Adrenal gland (tissue), 9 donors: ENCODE measurements at regions not wholly inside any gene's neighbourhood (a gene's known extent, or its start where the extent isn't known, plus 50 kb on each side); places are given as distances from the start of the nearest gene placed in this dataset.
"Not testable (repeated sequence)": the region's sequence is repeated elsewhere in the genome, so short reads cannot be mapped to it uniquely, and the experiment has no call there.

Experiments
- DNase-seq, 7 donors: peaks; one replicate each; pipeline ENCODE4 v3.0.0-alpha.2; 2019 to 2020
- H3K27ac ChIP-seq, 5 donors: fragments of 200-600 bp; sonication (generic) in 4 of 5; 1 replicate in 3 of 5; 2 replicates in 2 of 5; pipeline versions ENCODE4 v1.5.1 to v1.8.0; 2016 to 2020; ENCODE audit warnings: mild to moderate bottlenecking in 1 of 5
- H3K27me3 ChIP-seq: fragments of 200-600 bp; 2 replicates; pipeline ENCODE4 v1.8.0; 2021
- H3K36me3 ChIP-seq, 2 donors: fragments of 200-600 bp; replicated peaks in 1 of 2; 1 replicate in 1 of 2; 2 replicates in 1 of 2; pipeline versions ENCODE4 v1.5.1 to v1.8.0; 2018 to 2022
- H3K4me1 ChIP-seq, 2 donors: fragments of 200-600 bp; replicated peaks in 1 of 2; 1 replicate in 1 of 2; 2 replicates in 1 of 2; pipeline versions ENCODE4 v1.5.1 to v1.8.0; 2018 to 2021
- H3K4me3 ChIP-seq, 4 donors: fragments of 200-600 bp; sonication (generic) in 3 of 4; one replicate each; pipeline ENCODE4 v1.5.1; 2016 to 2018
- H3K9me3 ChIP-seq, 3 donors: fragments of 200-600 bp; sonication (generic) in 1 of 3; replicated peaks in 1 of 3; 1 replicate in 2 of 3; 2 replicates in 1 of 3; pipeline versions ENCODE4 v1.5.1 to v1.8.0; 2016 to 2021
- POLR2A ChIP-seq, 2 donors: fragments of 450-650 bp; IDR thresholded peaks; one replicate each; pipeline ENCODE4 v1.6.1; 2017; ENCODE audit warnings: antibody characterized with exemption in 2 of 2, mild to moderate bottlenecking in 2 of 2, moderate library complexity in 1 of 2
- WGBS, 4 donors: extraction: QIAGEN DNeasy Blood & Tissue Kit in 2 of 4; methylation state at CpG; one replicate each; pipeline versions ENCODE4 v1.1.5 to v1.1.7; 2013 to 2017; 5-methylcytosine and 5-hydroxymethylcytosine counted together
- intact Hi-C, 2 donors: fragments of 100-400 bp; cut with DNase I; formaldehyde crosslinking; loops; one replicate each; pipeline versions ENCODE4 v1.14.1 to v1.15.0; 2022 to 2023
- TF ChIP-seq, protein P1 (sequence below), 6 experiments: fragments of 450-650 bp in 4 of 6; fragments of 200-600 bp in 2 of 6; sonication (generic) in 1 of 6; IDR thresholded peaks; 1 replicate in 5 of 6; 2 replicates in 1 of 6; pipeline versions ENCODE4 v1.5.1 to v1.8.0; 2016 to 2021; ENCODE audit warnings: antibody characterized with exemption in 6 of 6, mild to moderate bottlenecking in 2 of 6, moderate library complexity in 1 of 6
- donor health status: healthy with polysubstance abuse.
- donor health status: Bipolar disorder and iron deficiency.
- donor health status: DM: yes; HTN: yes; CAD: no.
- donor health status: DM: no; HTN: no; CAD: no.
- donor health status: DM: no; HTN: no; CAD: no.

DNA sequence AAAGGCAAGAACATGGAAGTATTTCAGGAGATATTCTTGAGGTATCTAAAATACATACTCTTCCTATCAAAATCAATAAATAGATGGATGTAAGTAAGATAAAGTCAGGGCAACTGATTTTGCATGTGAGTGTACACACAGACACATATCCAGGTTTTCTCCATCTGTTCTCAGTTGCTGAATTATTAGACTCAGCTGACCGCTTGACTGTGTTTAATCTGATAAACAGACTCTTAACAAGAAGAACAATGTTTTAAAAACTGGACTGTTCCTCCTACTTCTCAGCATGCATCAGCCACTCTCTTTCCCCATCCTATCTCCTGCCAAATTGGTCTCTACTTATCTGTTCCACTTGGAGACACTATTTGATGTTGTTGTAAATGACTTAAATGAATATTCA is 73.5 kb downstream of the GOLGA8G start:
- Histone ChIP-seq H3K4me1 (no peaks in the 10 kb centered on the region), H3K4me3 (no peak overlapping the region), H3K36me3 (no peaks in the 10 kb centered on the region), H3K27ac (no peak overlapping the region), H3K9me3 (peaks cover 0 to 4% (median 0%) of the 10 kb centered on the region in 3 donors), H3K27me3 (peaks cover 14% of the 10 kb centered on the region)
- TF ChIP-seq, protein P1, sequence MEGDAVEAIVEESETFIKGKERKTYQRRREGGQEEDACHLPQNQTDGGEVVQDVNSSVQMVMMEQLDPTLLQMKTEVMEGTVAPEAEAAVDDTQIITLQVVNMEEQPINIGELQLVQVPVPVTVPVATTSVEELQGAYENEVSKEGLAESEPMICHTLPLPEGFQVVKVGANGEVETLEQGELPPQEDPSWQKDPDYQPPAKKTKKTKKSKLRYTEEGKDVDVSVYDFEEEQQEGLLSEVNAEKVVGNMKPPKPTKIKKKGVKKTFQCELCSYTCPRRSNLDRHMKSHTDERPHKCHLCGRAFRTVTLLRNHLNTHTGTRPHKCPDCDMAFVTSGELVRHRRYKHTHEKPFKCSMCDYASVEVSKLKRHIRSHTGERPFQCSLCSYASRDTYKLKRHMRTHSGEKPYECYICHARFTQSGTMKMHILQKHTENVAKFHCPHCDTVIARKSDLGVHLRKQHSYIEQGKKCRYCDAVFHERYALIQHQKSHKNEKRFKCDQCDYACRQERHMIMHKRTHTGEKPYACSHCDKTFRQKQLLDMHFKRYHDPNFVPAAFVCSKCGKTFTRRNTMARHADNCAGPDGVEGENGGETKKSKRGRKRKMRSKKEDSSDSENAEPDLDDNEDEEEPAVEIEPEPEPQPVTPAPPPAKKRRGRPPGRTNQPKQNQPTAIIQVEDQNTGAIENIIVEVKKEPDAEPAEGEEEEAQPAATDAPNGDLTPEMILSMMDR (IDR thresholded peaks at IDR 0.05) = no peak
- no peak for TF ChIP-seq POLR2A (IDR thresholded peaks at IDR 0.05)
- 65 to 72% (median 68%) methylated on average over 1 of the region's 1 CpG for WGBS, 4 donors
- no peak for DNase-seq
- intact Hi-C loops = no loop called here

DNA sequence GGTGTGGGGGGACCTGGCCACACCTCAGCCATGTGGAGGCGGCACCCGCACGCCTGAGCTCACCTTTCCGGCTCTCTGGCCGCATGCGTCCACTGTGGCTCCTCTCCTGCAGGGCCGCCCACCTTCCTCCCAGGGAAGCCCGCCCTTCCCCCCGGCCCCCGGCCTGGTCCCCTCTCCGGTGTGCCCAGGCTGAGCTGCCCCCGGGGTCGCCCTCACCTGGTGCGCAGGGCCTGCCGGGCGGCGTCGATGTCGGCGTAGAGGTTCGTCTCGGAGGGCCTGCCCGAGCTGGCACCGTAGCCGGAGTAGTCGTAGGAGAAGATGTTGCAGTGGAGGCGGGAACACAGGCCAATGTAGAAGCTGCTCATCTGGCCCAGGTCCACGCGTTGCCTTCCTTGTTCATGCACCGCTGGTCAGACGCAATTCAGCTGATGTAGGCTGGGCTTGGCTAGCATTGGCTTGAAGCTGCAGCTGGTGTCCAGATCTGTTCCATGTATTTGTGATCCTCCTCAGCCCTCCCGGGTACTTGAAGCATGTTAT is 75.3 kb downstream of the GOLGA8G start:
- DNase-seq = peak in 1 of 7 donors; percentile 52
- intact Hi-C loops, H3K27ac ChIP-seq, H3K4me3 ChIP-seq, H3K9me3 ChIP-seq, H3K36me3 ChIP-seq, H3K4me1 ChIP-seq: not testable (repeated sequence)
- peaks cover 14% of the 10 kb centered on the region for H3K27me3 ChIP-seq
- 89 to 93% (median 90%) methylated on average over 32 of the region's 32 CpGs for WGBS, 4 donors

DNA sequence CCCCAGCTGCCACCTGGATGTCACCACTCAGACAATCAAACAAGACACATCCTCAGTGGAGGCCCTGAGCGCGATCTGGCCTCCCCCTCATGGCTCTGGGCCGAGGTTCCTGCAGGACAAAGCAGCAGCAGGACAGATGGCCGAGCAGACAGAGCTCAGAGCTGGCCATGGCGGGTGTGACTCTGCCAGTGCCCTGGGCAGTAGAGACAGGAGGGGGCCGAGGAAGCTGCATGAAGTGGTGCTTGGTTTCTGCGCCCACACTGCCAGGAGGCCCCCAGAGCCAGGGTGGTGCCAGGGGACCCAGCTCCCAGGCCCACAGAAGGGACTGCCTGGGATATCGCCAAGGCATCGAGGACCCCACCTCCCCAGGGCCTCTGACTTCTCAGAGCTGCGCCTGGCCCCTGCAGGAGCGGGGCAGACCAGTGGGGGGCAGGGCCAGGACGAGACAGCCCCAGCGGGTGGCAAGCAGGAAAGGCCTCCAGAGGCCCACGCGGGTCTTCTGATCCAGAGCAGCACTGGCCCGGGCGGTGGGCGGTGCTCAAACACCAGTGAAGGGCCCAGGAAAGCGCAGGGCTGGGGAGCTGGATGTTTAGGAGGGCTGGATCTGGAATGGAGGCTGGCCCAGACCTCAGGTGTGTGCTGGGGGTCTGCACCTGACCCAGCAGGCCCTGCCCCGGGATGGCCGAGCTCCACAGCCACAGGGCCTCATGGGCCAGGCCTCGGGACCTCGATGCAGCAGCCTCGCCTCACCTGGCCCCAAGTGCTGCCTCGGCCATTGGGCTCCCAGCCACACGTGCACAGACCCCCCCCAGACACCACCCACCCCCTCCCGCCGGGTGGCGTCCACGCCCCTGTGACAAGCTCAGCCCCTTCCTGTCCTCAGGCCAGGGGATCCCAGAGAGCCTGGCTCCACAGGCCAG is 76.0 kb downstream of the GOLGA8G start:
- TF ChIP-seq, protein P1 (IDR thresholded peaks at IDR 0.05) = no peak
- no peak for TF ChIP-seq POLR2A (IDR thresholded peaks at IDR 0.05)
- DNase-seq = no peak
- WGBS, 4 donors = 78 to 81% (median 80%) methylated on average over 15 to 30 of the region's 30 CpGs

DNA sequence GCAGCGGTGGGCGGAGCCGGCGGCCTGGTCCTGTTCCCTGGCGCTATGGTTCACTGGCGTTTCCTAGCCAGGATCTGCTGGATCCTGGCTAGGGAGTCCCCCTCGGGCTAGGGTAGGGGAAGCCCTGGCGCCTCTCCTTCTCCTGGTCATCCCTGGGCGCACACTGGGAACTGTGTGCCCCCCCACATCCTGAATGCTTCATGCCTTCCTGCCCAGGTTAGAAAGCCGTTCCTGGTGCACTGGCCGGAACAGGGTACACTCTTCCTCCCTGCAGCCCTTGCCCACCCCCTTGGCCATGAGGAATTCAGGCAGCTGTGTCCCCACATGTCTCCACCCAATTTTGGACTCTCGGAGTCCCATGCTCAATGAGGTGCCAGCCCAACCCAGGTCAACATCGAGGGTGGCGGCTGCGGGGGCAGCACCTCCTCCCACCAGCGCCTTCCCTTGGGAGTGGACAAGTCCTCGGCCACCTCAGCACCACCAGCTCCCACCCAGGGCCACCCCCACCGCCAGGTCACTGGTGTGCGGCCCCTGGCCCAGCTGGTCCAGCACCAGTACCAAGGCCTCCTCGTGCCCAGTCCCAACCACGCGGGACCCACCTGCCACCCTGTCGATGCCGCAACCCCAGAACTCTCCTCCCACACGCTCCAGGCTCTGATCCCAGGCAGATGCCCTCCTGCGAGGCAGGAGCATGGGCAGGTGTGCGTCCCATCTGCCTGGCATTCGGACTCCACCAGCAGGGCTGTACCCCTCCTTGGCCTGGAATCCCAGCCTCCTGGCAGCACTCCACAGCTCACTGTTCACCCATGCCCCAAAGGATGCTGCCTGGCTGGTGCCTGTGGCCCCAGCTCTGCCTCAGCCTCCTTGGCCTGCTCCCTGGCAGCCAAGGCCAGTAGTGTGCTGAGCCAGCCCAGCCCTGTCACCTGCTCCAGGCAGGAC is 77.0 kb downstream of the GOLGA8G start:
- H3K36me3 ChIP-seq = not testable (repeated sequence)

More for the DNA sequence above, 76.0 kb downstream of the GOLGA8G start:
- Histone ChIP-seq H3K36me3 (no peaks in the 10 kb centered on the region), H3K4me3 (no peak overlapping the region), H3K27me3 (peaks cover 14% of the 10 kb centered on the region), H3K9me3 (peaks cover 0 to 4% (median 0%) of the 10 kb centered on the region in 3 donors), H3K27ac (no peak overlapping the region), H3K4me1 (no peaks in the 10 kb centered on the region)
- intact Hi-C loops = no loop called here

DNA sequence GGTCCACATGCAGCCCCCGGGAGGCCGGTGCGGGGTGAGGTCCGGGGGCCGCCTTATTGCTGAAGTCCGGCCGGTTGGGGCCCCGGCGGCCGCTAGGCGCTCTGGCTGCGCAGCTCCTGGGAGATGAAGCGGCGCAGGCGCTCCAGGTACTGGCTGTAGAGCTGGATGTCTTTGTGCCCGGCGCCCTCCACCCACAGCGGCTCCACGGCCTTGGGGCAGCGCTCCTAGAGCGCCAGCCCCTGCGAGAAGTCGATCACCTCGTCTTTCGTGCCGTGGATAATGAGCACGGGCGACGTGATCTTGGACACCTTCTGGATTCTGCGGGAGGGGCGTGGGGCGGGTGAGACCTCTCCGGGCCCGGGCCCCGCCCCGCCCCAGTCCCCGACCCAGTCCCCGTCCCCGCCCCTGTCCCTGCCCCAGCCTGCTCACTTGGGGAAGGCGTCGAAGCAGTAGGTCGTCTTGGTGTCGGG is 76.3 kb downstream of the GOLGA8F start:
- 0 to 3% (median 2%) methylated on average over 6 to 41 of the region's 43 CpGs; no CpG with 5 or more reads in 1 of the 4 donors for WGBS, 4 donors
- DNase-seq, H3K4me1 ChIP-seq, intact Hi-C loops, H3K36me3 ChIP-seq, H3K9me3 ChIP-seq, H3K4me3 ChIP-seq, H3K27ac ChIP-seq: not testable (repeated sequence)
- H3K27me3 ChIP-seq = peaks cover 14% of the 10 kb centered on the region

More for the DNA sequence above, 77.0 kb downstream of the GOLGA8G start:
- DNase-seq = peak in 1 of 7 donors; percentile 49
- 81 to 93% (median 88%) methylated on average over 20 to 22 of the region's 28 CpGs for WGBS, 4 donors
- H3K4me1 ChIP-seq, H3K4me3 ChIP-seq, H3K27ac ChIP-seq, intact Hi-C loops, H3K9me3 ChIP-seq: not testable (repeated sequence)
- H3K27me3 ChIP-seq = peaks cover 14% of the 10 kb centered on the region
